ENCODE measurements at regions not wholly inside any gene's neighbourhood (a gene's known extent, or its start where the extent isn't known, plus 50 kb on each side); places are given as distances from the start of the nearest gene placed in this dataset.

- no peaks in the 10 kb centered on the region for H4K20me1 ChIP-seq (ENCODE audit: control insufficient read depth, insufficient read depth, low read depth, low read length)
- H3K9me2 ChIP-seq (replicated peaks; ENCODE audit: control insufficient read depth, low read length): no peaks in the 10 kb centered on the region
- no peak overlapping the region for H3K4me3 ChIP-seq (ENCODE audit: low read length)
- H3K27me3 ChIP-seq (ENCODE audit: control insufficient read depth, low read length): no peaks in the 10 kb centered on the region
- no peaks in the 10 kb centered on the region for H3F3A ChIP-seq (ENCODE audit: control insufficient read depth, insufficient read depth)
- H3K4me2 ChIP-seq (ENCODE audit: low read length): no peak overlapping the region
- no peak for TF ChIP-seq EZH2phosphoT487 (IDR thresholded peaks at IDR 0.05; ENCODE audit: borderline replicate concordance, low read length)
- no peak for TF ChIP-seq CTCF (IDR thresholded peaks at IDR 0.05; ENCODE audit: low read depth, low read length, poor library complexity, severe bottlenecking)
- no peaks in the 10 kb centered on the region for H3K9me3 ChIP-seq (ENCODE audit: control insufficient read depth, insufficient read depth, low read length)
- H3K27ac ChIP-seq (ENCODE audit: low read depth, low read length): no peak overlapping the region
- no peaks in the 10 kb centered on the region for H3K4me1 ChIP-seq (ENCODE audit: control insufficient read depth, low read length)
- H3K79me2 ChIP-seq (ENCODE audit: control insufficient read depth, low read length): no peaks in the 10 kb centered on the region
- H3K36me3 ChIP-seq (ENCODE audit: control insufficient read depth, low read length): no peaks in the 10 kb centered on the region
Observed at GRCh38 chr10:81708929-81709328, 166.1 kb upstream of the NRG3 start.

- H3K27me3 ChIP-seq (ENCODE audit: control insufficient read depth, low read length): no peaks in the 10 kb centered on the region
- H3K27ac ChIP-seq (ENCODE audit: low read depth, low read length): no peak overlapping the region
- no peaks in the 10 kb centered on the region for H3K9me3 ChIP-seq (ENCODE audit: control insufficient read depth, insufficient read depth, low read length)
- no peaks in the 10 kb centered on the region for H4K20me1 ChIP-seq (ENCODE audit: control insufficient read depth, insufficient read depth, low read depth, low read length)
- no peak overlapping the region for H3K4me3 ChIP-seq (ENCODE audit: low read length)
- H3F3A ChIP-seq (ENCODE audit: control insufficient read depth, insufficient read depth): no peaks in the 10 kb centered on the region
- H3K79me2 ChIP-seq (ENCODE audit: control insufficient read depth, low read length): no peaks in the 10 kb centered on the region
- no peaks in the 10 kb centered on the region for H3K36me3 ChIP-seq (ENCODE audit: control insufficient read depth, low read length)
- no peak overlapping the region for H3K4me2 ChIP-seq (ENCODE audit: low read length)
- H3K4me1 ChIP-seq (ENCODE audit: control insufficient read depth, low read length): no peaks in the 10 kb centered on the region
- TF ChIP-seq EZH2phosphoT487 (IDR thresholded peaks at IDR 0.05; ENCODE audit: borderline replicate concordance, low read length): no peak
- no peak for TF ChIP-seq CTCF (IDR thresholded peaks at IDR 0.05; ENCODE audit: low read depth, low read length, poor library complexity, severe bottlenecking)
- no peaks in the 10 kb centered on the region for H3K9me2 ChIP-seq (replicated peaks; ENCODE audit: control insufficient read depth, low read length)
Observed at GRCh38 chr10:81722399-81722798, 152.6 kb upstream of the NRG3 start.

- TF ChIP-seq CTCF (IDR thresholded peaks at IDR 0.05; ENCODE audit: low read depth, low read length, poor library complexity, severe bottlenecking) (no peak), EZH2phosphoT487 (IDR thresholded peaks at IDR 0.05; ENCODE audit: borderline replicate concordance, low read length) (no peak)
Observed at GRCh38 chr10:81724431-81724830, 150.6 kb upstream of the NRG3 start.

GRCh38 chr10:81725851-81726250 lies 149.1 kb upstream of the NRG3 start:
- Histone ChIP-seq H3K4me2 (ENCODE audit: low read length) (no peak overlapping the region), H4K20me1 (ENCODE audit: control insufficient read depth, insufficient read depth, low read depth, low read length) (no peaks in the 10 kb centered on the region), H3K4me1 (ENCODE audit: control insufficient read depth, low read length) (no peaks in the 10 kb centered on the region), H3K27ac (ENCODE audit: low read depth, low read length) (no peak overlapping the region), H3K79me2 (ENCODE audit: control insufficient read depth, low read length) (no peaks in the 10 kb centered on the region), H3K4me3 (ENCODE audit: low read length) (no peak overlapping the region), H3K9me2 (replicated peaks; ENCODE audit: control insufficient read depth, low read length) (no peaks in the 10 kb centered on the region), H3K36me3 (ENCODE audit: control insufficient read depth, low read length) (no peaks in the 10 kb centered on the region), H3K27me3 (ENCODE audit: control insufficient read depth, low read length) (no peaks in the 10 kb centered on the region), H3F3A (ENCODE audit: control insufficient read depth, insufficient read depth) (no peaks in the 10 kb centered on the region), H3K9me3 (ENCODE audit: control insufficient read depth, insufficient read depth, low read length) (no peaks in the 10 kb centered on the region)
- TF ChIP-seq EZH2phosphoT487 (IDR thresholded peaks at IDR 0.05; ENCODE audit: borderline replicate concordance, low read length): no peak
- TF ChIP-seq CTCF (IDR thresholded peaks at IDR 0.05; ENCODE audit: low read depth, low read length, poor library complexity, severe bottlenecking): no peak

More at GRCh38 chr10:81724431-81724830, 150.6 kb upstream of the NRG3 start:
- Histone ChIP-seq H3K9me2 (replicated peaks; ENCODE audit: control insufficient read depth, low read length) (no peaks in the 10 kb centered on the region), H3K4me3 (ENCODE audit: low read length) (no peak overlapping the region), H3K79me2 (ENCODE audit: control insufficient read depth, low read length) (no peaks in the 10 kb centered on the region), H3K36me3 (ENCODE audit: control insufficient read depth, low read length) (no peaks in the 10 kb centered on the region), H3K4me1 (ENCODE audit: control insufficient read depth, low read length) (no peaks in the 10 kb centered on the region), H4K20me1 (ENCODE audit: control insufficient read depth, insufficient read depth, low read depth, low read length) (no peaks in the 10 kb centered on the region), H3K4me2 (ENCODE audit: low read length) (no peak overlapping the region), H3K9me3 (ENCODE audit: control insufficient read depth, insufficient read depth, low read length) (no peaks in the 10 kb centered on the region), H3K27ac (ENCODE audit: low read depth, low read length) (no peak overlapping the region), H3F3A (ENCODE audit: control insufficient read depth, insufficient read depth) (no peaks in the 10 kb centered on the region), H3K27me3 (ENCODE audit: control insufficient read depth, low read length) (no peaks in the 10 kb centered on the region)

Measured in DOHH2 (cell line).